GM21360 (cell line): ENCODE measurements at regions not wholly inside any gene's neighbourhood (a gene's known extent, or its start where the extent isn't known, plus 50 kb on each side); places are given as distances from the start of the nearest gene placed in this dataset.
"Not testable (repeated sequence)": the region's sequence is repeated elsewhere in the genome, so short reads cannot be mapped to it uniquely, and the experiment has no call there.

Source experiments
- ATAC-seq: cut with Tn5 transposase; IDR thresholded peaks from one replicate; pipeline ENCODE4 v1.9.1; 2021; ENCODE audit warnings: mild to moderate bottlenecking, moderate library complexity; ENCODE audit not compliant: unreplicated experiment

DNA sequence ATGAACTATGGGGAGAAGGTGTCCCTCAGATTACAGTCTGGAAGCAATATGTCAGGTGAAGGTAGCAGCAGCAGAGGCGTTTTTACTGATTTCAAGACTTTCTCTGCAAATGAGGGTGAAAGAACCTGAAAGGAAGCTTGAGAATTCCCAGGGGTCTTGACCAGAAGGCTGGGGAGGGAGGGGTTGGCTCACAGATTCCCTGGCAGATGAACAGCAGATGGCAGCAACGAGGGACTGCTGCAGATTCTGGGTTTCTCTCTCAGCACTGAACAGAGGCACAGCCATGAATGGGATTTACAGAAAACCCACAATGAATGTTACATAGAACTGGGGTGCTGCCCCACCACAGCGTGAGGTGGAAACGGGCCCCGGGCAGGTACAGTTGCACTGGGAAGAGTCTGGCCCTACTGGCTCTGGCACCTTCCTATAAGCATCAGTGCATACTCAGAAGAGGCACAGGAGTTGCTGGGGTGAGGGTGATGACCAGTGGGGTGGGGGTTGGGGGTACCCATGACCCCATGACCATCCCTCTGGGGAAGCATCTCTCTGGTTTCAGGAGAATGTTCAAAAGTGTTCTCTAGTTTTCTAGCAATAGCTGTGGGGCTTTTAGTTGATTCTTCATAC lies 317.8 kb downstream of the SH2D4B start:
- ATAC-seq: peak; percentile 77

DNA sequence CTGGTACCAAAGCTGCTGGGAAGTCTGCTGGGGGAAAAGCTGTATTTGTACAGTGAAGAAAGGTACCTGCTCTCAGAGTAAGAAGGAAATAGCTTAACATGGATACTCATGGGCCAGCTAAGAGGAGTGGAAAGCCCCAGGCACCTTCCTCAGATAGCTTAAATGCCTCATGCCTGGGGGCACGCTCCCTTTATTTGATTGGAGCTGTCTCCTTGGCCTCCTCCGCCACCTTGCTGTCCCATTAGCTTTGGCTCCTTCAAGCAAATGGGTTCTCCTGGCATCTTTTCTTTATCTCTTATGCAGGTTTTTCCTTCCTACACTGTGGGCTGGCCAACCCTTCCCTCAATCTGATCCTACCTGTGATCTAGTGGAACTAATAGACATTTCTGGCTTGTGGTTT lies 318.5 kb downstream of the SH2D4B start:
- ATAC-seq: no peak

DNA sequence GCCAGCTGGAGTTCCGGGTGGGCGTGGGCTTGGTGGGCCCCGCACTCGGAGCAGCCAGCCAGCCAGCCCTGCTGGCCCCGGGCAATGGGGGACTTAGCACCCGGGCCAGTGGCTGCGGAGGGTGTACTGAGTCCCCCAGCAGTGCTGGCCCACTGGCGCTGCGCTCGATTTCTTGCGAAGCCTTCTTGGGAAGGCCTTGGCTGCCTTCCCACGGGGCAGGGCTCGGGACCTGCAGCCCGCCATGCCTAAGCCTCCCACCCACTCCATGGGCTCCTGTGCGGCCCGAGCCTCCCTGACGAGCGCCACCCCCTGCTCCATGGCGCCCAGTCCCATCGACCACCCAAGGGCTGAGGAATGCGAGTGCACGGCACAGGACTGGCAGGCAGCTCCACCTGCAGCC lies 321.6 kb downstream of the SH2D4B start:
- ATAC-seq: not testable (repeated sequence)

DNA sequence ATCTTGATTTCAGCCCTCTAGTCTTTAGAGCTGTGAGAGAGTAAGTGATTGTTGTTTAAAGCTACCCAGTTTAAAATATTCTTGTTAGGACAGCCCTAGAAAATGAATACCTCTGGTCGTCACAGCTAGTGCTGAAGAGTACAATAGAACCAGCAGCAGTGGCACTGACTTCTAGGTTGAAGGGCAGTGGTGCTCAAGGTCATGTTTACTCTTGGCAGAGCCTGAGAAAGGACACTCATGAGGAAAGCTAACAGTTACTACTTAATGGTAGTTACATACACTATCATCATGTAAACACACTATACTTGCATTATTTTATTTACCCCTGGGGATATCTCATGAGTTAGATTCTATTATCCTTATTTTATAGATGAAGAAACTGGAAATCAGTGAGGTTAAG lies 323.0 kb downstream of the SH2D4B start:
- no peak for ATAC-seq

DNA sequence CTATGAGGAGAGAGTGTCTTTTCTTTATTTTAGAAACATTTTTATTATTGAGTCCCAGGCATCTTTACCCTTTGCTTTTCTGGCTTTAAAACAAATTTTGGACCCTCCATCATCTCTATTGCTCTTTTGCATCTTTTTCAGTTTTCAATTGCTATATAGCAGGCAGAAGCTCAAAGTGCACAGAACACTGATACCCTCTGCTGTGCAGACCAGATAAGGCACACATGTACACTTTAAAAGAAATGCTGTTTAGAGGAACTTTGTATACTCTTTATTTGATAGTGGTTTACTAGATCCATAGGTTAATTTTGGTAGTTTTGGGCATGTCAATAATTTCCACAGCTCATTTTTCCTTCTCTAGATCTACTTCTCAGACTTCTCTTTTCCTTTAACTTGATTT lies 324.2 kb downstream of the SH2D4B start:
- no peak for ATAC-seq

DNA sequence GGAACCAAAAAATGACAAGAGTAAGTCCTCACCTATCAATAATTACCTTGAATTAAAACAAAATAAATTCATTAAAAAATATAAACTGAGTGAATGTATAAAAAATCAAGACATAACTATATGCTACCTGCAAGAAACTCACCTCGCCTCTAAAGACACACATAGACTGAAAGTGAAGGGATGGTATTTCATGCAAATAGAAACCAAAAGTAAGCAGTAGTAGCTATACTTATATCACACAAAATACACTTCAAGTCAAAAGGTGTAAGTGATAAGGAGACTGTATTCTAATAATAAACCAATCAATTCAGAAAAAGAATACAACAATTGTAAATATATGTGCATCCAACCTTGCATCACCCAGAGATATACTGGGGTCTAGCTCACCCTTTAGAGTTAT lies 332.6 kb downstream of the SH2D4B start:
- peak; percentile 96 for ATAC-seq

DNA sequence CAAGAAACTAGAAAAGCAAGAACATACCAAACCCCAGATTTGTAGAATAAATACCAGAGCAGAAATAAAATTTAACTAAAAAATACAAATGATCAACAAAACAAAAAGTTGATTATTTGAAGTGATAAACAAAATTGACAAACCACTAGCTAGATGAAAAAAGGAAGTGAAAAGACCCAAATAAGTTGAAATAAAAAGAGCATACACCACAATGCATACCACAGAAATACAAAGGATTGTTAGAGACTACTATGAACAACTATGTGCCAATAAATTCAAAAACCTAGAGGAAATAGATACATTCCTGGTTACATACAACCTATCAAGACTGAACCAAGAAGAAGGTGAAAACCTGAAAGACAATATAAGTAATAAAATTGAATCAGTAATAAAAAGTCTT lies 333.4 kb downstream of the SH2D4B start:
- peak; percentile 63 for ATAC-seq

DNA sequence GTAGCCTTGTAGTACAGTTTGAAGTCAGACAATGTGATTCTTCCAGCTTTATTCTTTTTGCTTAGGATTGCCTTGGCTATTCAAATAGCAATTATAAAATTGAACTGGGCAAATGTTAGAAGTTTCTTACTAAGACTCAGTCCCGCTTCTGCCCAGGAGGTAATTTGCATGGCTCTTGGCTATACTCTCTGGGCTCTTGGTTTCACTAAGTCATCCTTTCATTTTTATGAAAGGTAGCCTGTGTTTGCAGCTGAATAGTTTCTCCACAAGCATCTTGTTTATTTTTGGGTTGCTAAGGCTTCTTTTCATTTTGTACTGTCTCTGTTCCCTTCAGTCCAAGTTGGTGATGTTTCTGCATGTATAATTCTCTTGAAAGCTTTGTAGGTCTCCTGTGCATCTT lies 340.6 kb downstream of the SH2D4B start:
- ATAC-seq: no peak

DNA sequence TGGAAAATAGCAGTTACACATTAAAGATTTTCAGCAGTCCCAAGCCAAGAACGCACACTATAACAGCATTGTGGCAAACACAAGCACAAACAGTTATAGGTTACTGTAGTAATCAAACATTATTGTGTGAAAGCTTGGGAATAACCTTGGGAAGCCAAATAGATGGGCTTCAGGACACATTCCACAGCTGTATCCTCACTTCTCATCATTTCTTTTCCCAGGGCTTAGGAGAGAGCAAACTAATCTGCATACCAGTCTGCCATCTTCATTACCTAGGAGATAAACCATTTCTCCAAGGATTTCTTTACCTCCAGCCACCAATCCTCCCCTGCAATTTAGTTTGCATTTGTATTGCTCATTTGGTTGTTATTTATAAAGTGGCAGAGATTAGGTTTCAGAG lies 352.4 kb downstream of the SH2D4B start:
- ATAC-seq: no peak

DNA sequence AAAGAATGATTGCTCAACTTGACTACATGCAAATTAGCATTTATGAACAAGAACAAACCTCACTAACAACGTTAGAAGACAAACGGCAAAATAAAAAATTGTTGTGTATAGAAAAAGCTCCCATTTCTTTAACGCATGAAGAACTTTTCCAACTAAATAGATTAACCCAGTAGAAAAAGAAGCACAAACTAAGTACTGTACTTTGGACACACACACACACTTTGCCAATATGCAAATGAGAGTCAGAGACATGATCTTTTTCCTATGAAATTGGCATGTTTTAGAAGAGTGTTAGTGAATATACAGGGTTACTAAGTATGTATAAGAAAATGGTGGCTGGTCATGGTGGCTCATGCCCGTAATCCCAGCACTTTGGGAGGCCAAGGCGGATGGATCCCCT lies 355.6 kb downstream of the SH2D4B start:
- ATAC-seq: no peak

DNA sequence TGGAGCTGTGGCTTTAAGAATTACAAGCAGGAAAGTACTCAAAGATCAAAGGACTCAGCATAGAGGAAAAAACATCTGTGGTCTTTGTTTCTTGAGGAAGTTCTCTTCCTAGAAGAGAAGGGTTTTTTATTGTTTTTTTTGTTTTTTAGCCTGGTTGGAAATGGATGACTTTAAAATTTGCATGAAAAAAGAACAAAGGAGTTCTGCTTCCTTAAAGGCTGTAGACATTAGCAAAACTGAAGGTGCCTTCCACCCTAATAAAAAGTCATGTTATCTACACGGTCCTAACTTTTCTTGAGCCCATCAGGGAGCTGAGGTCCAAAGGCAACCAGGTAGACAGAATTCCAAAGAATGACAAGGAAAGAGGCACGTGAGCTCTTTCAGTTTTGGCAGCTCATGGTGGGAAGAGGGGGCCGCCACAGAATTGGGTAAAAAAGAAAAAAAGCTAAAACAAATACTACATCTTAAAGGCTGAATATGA lies 356.6 kb downstream of the SH2D4B start:
- ATAC-seq: no peak

DNA sequence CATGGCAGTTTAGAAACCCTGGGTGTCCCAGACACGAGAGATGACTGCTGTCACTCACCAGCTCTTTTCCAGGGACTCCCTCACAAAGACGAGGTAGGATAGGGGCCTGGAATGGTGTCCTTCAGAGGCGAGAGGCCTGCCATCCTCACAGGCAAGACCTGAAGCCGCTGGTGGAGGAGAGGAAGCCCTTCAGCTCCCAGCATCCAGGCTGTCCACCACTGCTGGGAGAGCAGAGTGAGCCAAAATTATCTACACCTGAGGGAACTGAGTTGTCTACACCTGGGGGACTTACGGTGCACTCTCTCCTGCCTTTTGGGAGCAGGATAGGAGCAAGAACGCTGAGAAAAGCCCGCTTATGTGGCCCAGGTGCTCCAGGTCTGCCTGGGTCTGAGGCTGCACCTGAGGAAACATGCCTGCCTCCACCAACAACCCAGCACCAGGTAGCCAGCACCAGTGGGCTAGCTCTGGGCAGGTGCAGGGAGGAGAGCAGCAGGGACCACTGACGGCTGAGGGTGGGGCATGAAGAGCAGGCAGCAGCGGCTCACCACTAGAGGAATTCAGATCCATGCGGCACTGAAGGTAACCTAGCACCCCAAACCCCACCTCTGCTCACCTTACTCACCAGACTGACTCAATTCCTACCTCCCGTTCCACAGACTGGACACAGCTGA lies 357.2 kb downstream of the SH2D4B start:
- ATAC-seq: no peak

DNA sequence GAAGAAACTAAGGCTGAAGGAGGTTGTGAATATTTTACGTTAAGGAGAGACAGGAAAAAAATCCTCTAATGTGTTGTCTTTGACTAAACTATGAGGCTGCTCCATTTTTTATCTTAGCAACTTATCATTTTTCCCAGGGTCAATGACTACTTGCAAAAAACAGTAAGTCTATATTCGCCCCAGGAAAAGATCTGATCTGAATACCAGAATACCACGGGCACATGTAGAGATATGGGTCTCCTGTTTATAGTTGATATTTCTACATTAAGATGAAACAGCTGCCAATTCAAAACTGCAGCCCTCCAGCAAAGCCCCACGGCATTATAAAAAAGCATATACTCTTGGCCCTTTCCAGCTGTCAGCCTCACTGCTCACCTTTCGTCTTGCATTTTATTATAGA lies 358.4 kb downstream of the SH2D4B start:
- ATAC-seq: no peak

DNA sequence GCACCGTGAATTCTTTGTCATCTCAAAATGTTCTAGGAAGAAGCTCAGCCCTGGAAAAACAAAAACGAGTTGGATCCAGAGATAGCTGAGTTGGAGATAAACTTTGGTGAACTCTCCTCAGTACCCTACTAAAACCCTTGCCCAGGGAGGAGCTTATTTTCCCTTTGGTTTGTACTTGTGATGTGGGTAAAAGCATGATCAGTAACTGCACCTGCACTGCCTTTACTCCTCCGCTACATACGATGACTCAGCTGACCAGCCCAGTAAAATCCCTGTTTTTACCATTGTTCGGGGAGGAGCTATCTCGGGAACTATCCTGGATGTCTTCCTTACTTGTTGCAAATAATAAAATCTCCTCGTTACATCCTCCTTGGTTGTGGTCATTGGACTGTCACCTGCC lies 359.3 kb downstream of the SH2D4B start:
- ATAC-seq: no peak

DNA sequence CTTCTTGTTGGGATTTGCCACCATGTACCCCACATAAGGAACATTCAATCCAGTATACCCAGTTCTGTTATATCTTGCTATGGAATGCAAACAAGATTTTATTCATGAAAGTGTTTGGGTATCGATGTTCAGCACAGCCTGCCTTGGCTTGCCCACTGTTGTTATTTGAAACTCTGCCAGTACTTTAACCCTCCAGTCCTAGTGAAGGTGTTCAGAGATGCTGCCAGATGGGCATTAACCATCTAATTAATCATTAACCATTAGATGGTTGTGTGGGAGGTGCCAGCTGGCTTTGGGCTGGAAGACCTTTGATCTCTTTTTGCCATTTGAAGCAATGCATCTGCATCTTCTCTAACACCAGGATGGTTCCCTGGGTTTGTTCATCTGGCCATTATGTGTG lies 363.0 kb downstream of the SH2D4B start:
- no peak for ATAC-seq

DNA sequence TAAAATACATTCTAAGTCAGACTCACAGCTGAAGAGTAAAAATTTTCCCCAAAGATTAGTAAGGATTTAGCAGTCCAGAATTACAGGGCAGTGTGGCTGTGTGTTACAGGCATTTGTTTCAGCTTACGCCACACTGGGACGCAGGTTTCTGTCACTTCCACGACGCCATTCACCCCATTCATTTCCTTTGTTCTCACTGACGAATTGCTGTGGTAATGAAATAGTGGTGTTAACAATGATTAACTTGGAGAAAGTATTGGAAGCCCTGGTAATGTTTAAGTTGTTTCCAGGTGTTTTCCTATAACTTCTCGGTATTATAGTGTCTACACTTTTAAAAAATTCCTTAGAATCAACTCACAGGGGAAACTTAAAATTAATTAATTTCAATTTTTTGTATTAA lies 370.9 kb downstream of the SH2D4B start:
- no peak for ATAC-seq

DNA sequence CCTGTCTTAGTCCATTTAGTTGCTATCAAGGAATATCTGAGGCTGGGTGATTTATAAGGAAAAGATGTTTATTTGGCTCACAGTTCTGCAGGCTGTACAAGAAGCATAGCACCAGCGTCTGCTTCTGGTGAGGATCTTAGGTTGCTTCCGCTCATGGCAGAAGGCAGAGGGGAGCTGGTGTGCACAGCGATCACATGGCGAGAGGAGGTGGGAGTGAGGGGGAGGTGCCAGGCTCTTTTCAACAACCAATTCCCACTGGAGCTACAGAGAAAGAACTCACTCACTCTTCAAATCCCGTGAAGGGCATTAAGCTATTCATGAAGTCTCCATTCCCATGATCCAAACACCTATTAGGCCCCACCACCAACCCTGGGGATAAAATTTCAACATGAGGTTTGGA lies 371.6 kb downstream of the SH2D4B start:
- ATAC-seq: no peak

DNA sequence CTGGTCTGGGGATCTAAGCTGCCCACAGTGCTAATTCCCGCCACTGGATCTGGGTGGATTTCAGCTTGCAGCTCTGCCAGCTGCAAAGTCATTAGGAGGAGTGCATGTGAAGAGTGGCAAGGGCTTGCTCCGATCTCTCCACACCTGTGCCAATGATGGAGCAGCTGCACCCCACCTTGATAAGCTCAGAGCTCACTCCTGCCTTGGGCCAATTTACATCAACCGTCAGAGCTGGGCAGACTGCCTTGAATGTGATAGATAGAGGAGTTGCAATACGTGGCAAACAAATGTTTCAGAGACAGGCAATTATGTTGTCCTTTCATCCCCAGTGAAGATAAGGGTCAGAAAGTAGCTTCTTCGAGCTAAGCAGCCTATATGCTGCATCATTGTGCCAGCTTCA lies 379.9 kb downstream of the SH2D4B start:
- no peak for ATAC-seq

DNA sequence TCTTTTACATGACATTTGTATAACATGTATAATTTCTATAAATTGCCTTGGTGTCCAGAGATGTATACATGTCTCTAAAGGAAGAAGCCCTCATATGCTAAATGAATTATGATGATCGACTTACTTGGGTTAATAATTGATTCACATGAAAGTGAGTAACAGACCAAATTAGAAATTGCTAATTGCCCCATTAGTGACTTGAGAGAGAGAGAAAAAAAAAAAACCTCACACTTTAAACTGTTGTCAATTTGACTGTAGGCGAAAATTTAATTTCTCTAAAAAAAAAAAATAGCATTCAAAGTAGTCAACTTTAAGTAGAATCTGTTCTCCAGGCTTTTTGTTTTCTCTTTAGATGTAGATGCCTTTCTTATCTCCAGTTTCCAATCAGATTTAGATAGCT lies 383.3 kb downstream of the SH2D4B start:
- no peak for ATAC-seq

DNA sequence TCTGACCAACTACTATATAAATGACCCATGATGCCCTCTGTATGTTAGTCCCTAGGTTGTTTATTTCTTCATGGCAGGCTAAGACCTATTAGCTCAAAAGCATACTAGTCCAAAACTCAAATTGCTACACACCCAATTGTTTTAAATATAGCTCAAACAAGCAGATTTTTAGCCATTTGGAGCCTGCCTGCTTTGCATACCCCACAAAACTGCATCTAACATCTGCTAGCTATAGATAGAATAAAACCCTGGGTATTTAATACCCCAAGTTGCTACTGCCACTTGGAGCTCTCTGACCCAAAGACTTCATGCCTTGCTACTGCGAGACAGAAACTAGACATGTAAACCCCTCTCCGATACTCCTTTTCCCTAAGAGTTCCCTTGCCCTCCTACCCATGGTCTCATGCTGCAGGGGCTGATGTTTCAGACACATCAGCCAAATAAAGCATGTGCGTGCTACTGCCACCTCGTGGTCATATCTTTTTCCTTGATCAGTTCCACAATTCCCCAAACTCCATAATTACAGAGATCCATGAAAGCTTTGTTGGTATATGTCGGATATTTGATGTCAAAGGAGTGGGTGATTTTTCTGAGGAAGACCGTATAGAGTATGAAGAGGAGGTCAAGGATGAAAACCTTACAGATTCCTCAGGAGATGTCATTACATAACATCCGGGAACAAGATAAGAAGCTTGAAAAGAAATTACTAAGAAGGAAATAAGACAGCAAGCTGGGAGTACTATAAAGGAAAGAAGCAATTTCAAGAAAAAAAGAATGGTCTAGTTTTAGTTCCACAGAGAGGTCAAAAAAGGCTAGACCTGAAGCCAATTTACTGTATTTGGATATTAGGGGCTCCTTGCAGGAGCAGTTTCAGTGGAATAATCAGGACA lies 386.6 kb downstream of the SH2D4B start:
- peak; percentile 61 for ATAC-seq

DNA sequence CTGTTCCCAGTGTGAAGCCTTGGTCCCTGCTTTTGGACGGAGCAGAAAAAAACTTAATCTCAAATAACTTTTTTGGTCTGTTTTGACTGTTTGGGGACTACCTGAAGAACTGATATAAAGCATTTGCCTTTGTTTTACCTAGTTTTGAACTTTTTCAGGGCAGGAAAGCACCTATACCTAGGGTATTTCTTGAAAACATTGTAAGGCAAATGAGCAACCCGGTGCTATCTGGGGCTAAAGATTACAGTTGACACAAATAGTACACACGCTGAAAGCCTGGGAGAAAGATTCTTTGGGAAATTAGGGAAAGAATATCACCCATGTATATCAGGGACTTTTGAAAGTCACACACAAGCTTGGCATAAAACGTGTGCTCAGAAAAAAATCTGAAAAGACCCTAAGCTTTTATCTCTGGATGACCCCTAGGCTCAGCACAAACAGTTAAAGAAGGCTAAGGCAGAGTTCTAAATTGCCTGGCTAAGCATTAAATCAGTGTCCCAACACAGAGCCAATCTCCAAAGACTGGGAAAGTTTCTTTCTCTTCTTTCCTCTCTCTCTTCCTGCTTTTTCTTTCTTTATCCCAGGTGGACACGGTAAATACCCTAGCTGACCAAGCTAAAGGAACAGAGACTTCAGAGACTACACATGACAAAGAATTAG lies 389.8 kb downstream of the SH2D4B start:
- no peak for ATAC-seq
